Uterus (tissue), 2 donors: ENCODE measurements at regions not wholly inside any gene's neighbourhood (a gene's known extent, or its start where the extent isn't known, plus 50 kb on each side); places are given as distances from the start of the nearest gene placed in this dataset.

ENCODE experiments used
- CTCF ChIP-seq, 4 experiments: fragments of 200-600 bp in 2 of 4; fragments of 450-650 bp in 2 of 4; sonication (generic) in 2 of 4; IDR thresholded peaks; one replicate each; pipeline ENCODE4 v1.5.1; 2016 to 2019; ENCODE audit warnings: antibody characterized with exemption in 4 of 4, mild to moderate bottlenecking in 2 of 4, moderate library complexity in 1 of 4
- POLR2A ChIP-seq, 2 donors: fragments of 450-650 bp; IDR thresholded peaks; one replicate each; pipeline ENCODE4 v1.6.1; 2016; ENCODE audit warnings: antibody characterized with exemption in 2 of 2, mild to moderate bottlenecking in 1 of 2, moderate library complexity in 1 of 2

- TF ChIP-seq CTCF (IDR thresholded peaks at IDR 0.05) (no peak), POLR2A (IDR thresholded peaks at IDR 0.05) (no peak)
Observed at GRCh38 chr15:72991026-72991425, 61.2 kb upstream of the NEO1 start.
